Sigmoid colon (tissue), 3 donors: ENCODE measurements at regions not wholly inside any gene's neighbourhood (a gene's known extent, or its start where the extent isn't known, plus 50 kb on each side); places are given as distances from the start of the nearest gene placed in this dataset.

Experiments
- CTCF ChIP-seq, 4 experiments: fragments of 450-650 bp in 3 of 4; fragments of 200-600 bp in 1 of 4; IDR thresholded peaks; one replicate each; pipeline ENCODE4 v1.5.1; 2016 to 2019; ENCODE audit warnings: antibody characterized with exemption in 4 of 4, mild to moderate bottlenecking in 3 of 4, moderate library complexity in 2 of 4
- POLR2A ChIP-seq, 2 donors: fragments of 450-650 bp; IDR thresholded peaks; one replicate each; pipeline ENCODE4 v1.6.1; 2016; ENCODE audit warnings: antibody characterized with exemption in 2 of 2, mild to moderate bottlenecking in 2 of 2, moderate library complexity in 2 of 2

- TF ChIP-seq CTCF (IDR thresholded peaks at IDR 0.05) (no peak), POLR2A (IDR thresholded peaks at IDR 0.05) (no peak)
Measured at GRCh38 chr11:22928207-22928917, 68.1 kb upstream of the CCDC179 start.
